DMS 273 (cell line): ENCODE measurements at regions not wholly inside any gene's neighbourhood (a gene's known extent, or its start where the extent isn't known, plus 50 kb on each side); places are given as distances from the start of the nearest gene placed in this dataset.
"Not testable (repeated sequence)": the region's sequence is repeated elsewhere in the genome, so short reads cannot be mapped to it uniquely, and the experiment has no call there.

ENCODE experiments used
- DNase-seq: peaks from one replicate; lab custom pipeline; 2025; ENCODE audit not compliant: unreplicated experiment; lab: John Stamatoyannopoulos, UW

- no peak for DNase-seq
Observed at GRCh38 chr10:30560326-30560725, 69.2 kb downstream of the LYZL2 start.

GRCh38 chr10:30559180-30559579, 70.4 kb downstream of the LYZL2 start:
- DNase-seq, result no peak

GRCh38 chr10:30558411-30558810, 71.1 kb downstream of the LYZL2 start:
- DNase-seq, result peak; percentile 1

GRCh38 chr10:30557884-30558283, 71.7 kb downstream of the LYZL2 start:
- no peak for DNase-seq

- DNase-seq, result no peak
Observed at GRCh38 chr10:30556189-30556588, 73.4 kb downstream of the LYZL2 start.

- no peak for DNase-seq
Observed at GRCh38 chr10:30555465-30555864, 74.1 kb downstream of the LYZL2 start.

GRCh38 chr10:30554440-30554825, 75.1 kb downstream of the LYZL2 start:
- no peak for DNase-seq

GRCh38 chr10:30553626-30554439, 75.7 kb downstream of the LYZL2 start:
- no peak for DNase-seq

GRCh38 chr10:30553018-30553625, 76.4 kb downstream of the LYZL2 start:
- DNase-seq, result no peak

GRCh38 chr10:30550967-30551815, 78.4 kb downstream of the LYZL2 start:
- no peak for DNase-seq

GRCh38 chr10:30549134-30549687, 80.3 kb downstream of the LYZL2 start:
- DNase-seq, result not testable (repeated sequence)

GRCh38 chr10:30546511-30546910, 83.0 kb downstream of the LYZL2 start:
- no peak for DNase-seq

GRCh38 chr10:30542895-30543288, 86.7 kb downstream of the LYZL2 start:
- DNase-seq, result no peak

- DNase-seq, result no peak
Observed at GRCh38 chr10:30542001-30542894, 87.3 kb downstream of the LYZL2 start.

- DNase-seq, result no peak
Observed at GRCh38 chr10:30540276-30540675, 89.3 kb downstream of the LYZL2 start.

- DNase-seq, result no peak
Observed at GRCh38 chr10:30538086-30538485, 91.5 kb downstream of the LYZL2 start.

- no peak for DNase-seq
Observed at GRCh38 chr10:30537586-30537985, 92.0 kb downstream of the LYZL2 start.

- DNase-seq, result not testable (repeated sequence)
Observed at GRCh38 chr10:30537158-30537557, 92.4 kb downstream of the LYZL2 start.

GRCh38 chr10:30536578-30536977, 93.0 kb downstream of the LYZL2 start:
- no peak for DNase-seq

GRCh38 chr10:30535677-30536076, 93.9 kb downstream of the LYZL2 start:
- DNase-seq, result no peak
